ENCODE measurements at regions not wholly inside any gene's neighbourhood (a gene's known extent, or its start where the extent isn't known, plus 50 kb on each side); places are given as distances from the start of the nearest gene placed in this dataset.
"Not testable (repeated sequence)": the region's sequence is repeated elsewhere in the genome, so short reads cannot be mapped to it uniquely, and the experiment has no call there.

- peak; percentile 53 to 64 for DNase-seq (ENCODE audit: low read depth in 2 of 2)
Measured at GRCh38 chr1:121519042-121519755, 334.4 kb downstream of the SRGAP2C start.

GRCh38 chr1:121519756-121520286, 335.0 kb downstream of the SRGAP2C start:
- not testable (repeated sequence) for DNase-seq (ENCODE audit: low read depth in 2 of 2)

DNA sequence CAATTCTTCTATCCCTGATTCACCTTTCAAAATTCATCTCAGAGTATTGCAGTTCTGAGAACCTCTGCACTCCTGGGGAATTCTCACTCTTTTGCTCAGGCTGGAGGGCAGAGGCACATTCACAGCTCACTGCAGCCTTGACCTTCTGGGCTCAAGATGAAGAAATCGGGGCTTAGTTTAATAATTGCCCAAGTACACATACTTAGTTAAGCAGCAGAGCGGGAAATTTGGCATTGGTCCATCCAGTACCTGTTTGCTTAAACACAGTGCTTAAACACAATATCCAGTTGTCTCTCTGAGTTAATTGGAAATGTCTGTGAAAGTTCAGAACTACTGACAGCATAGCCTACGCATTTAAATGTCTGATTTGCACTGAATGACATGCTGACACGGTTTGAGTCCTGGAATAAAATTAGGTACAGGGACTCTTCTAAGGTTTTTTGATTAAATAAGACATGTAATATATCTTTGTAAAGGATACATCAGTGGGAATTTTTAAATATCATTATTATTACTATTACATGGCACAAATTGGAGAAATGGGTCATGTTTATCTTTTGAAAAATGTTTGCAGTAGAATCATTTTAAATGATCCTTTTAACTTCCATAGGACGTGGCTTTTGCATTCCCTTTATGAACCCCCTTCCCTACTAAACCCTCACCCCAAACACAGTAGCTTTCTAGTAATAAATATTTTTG, 337.4 kb downstream of the SRGAP2C start:
- no peak for DNase-seq (ENCODE audit: low read depth in 2 of 2)

DNA sequence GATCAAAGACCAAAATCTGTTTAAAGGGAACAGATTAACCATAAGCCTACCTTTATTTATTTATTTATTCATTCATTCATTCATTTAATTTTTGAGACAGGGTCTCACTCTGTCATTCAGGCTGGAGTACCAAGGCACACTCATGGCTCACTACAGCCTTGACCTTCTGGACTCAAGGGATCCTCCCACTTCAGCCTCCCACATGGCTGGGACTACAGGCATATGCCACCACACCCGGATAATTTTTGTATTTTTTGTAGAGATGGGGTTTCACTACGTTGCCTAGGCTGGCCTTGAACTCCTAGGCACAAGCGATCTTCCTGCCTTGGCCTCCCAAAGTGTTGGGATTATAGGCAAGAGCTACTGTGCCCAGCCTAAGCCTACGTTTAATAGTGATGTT, 338.3 kb downstream of the SRGAP2C start:
- not testable (repeated sequence) for DNase-seq (ENCODE audit: low read depth in 2 of 2)

GRCh38 chr1:121525355-121525754, 340.6 kb downstream of the SRGAP2C start:
- no peak for DNase-seq (ENCODE audit: low read depth in 2 of 2)

DNA sequence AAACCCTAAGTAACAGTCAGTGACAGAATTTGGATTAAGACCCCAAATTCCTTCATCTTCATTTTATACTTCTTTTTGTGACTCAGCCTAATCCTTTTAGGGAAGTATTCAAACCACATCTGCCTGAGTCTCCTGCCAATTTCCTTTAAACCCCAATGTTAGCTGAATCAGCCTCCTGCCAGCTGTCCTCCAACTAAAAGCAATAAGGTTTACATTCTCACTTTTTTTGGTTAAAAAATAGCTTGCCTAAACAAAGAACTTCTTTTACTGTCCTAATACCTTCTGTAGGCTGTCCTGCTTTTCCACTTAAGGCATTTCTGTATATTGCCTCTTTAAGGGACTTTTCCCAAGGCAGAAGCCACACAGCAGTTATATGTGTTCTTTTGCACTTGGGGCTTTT, 344.2 kb downstream of the SRGAP2C start:
- DNase-seq (ENCODE audit: low read depth in 2 of 2) = not testable (repeated sequence)

DNA sequence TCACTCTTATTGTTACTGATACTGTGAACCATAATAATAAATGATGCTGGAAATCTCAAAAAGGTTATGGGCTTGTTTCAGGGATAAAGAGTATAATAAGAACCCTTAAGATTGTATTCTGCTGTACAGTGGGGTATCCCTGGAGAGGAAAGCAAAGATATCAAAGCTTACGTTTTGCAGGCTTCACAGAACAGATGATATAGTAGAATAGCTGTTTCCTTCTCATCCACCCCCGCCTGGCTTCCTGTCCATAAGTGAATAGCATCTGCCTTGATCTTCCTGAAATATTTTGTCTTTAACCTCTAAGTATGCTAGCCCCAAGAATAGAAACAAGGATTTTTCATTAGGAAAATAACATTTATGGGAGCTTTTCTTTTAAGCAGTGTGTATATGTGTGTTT, 345.3 kb downstream of the SRGAP2C start:
- not testable (repeated sequence) for DNase-seq (ENCODE audit: low read depth in 2 of 2)

DNA sequence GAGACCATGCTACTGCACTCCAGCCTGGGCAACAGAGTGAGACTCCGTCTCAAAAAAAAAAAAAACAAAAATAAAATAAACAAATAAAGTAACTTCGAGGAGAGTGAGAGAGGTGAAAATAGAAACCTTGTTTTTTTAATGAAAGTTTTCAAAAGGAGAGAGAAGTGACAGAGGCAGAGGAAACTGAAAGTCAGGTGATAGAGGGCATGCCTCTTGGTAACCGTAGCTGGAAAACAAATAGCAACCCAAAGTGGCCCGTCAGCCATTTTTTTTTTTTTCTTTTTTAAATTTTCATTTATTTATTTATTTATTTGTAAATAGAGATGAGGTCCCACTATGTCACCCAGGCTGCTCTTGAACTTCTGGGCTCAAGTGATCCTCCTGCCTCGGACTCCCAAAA, 347.0 kb downstream of the SRGAP2C start:
- DNase-seq (ENCODE audit: low read depth in 2 of 2) = not testable (repeated sequence)

GRCh38 chr1:121538148-121538547, 353.4 kb downstream of the SRGAP2C start:
- not testable (repeated sequence) for DNase-seq (ENCODE audit: low read depth in 2 of 2)

GRCh38 chr1:121538943-121539575, 354.3 kb downstream of the SRGAP2C start:
- no peak for DNase-seq (ENCODE audit: low read depth in 2 of 2)

DNA sequence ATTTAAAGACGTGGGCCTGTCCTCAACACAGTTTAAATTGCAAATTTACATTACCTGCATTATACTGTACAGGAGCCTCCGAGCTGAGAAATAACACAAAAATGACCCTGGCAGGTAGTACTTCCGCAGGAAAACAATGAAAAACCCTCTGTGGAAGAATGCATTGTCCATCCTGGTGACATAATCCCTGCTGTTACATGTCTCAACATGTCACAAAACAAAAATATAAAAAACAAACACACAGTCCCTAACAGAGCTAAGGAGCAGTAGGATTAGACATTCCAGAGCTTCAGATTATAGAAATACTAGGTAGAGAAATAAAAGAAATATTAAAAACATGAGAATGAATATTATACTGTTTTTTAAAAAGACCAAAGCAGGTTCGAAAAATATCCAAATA, 359.2 kb downstream of the SRGAP2C start:
- DNase-seq (ENCODE audit: low read depth in 2 of 2) = not testable (repeated sequence)

DNA sequence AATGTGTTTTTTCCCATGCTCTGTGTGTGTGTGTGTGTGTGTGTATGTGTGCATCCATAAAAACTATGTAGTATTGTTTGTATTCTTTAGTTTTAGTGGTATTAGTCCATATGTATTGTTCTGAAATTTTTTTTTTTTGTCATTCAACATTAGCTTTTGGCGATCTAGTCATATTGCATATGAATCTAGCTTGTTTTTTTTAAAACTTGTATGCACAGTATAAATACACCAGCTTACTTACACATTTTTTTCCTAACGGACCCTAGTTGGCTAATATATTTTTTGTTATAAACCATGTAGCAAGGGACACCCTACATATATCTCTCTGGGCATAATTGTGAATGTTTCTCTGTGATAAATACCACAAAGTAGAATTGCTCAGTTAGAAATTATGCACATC, 359.7 kb downstream of the SRGAP2C start:
- no peak for DNase-seq (ENCODE audit: low read depth in 2 of 2)

DNA sequence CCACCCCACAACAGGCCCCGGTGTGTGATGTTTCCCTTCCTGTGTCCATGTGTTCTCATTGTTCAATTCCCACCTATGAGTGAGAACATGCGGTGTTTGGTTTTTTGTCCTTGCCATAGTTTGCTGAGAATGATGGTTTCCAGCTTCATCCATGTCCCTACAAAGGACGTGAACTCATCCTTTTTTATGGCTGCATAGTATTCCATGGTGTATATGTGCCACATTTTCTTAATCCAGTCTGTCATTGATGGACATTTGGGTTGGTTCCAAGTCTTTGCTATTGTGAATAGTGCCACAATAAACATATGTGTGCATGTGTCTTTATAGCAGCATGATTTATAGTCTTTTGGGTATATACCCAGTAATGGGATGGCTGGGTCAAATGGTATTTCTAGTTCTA, 361.1 kb downstream of the SRGAP2C start:
- DNase-seq (ENCODE audit: low read depth in 2 of 2) = not testable (repeated sequence)

DNA sequence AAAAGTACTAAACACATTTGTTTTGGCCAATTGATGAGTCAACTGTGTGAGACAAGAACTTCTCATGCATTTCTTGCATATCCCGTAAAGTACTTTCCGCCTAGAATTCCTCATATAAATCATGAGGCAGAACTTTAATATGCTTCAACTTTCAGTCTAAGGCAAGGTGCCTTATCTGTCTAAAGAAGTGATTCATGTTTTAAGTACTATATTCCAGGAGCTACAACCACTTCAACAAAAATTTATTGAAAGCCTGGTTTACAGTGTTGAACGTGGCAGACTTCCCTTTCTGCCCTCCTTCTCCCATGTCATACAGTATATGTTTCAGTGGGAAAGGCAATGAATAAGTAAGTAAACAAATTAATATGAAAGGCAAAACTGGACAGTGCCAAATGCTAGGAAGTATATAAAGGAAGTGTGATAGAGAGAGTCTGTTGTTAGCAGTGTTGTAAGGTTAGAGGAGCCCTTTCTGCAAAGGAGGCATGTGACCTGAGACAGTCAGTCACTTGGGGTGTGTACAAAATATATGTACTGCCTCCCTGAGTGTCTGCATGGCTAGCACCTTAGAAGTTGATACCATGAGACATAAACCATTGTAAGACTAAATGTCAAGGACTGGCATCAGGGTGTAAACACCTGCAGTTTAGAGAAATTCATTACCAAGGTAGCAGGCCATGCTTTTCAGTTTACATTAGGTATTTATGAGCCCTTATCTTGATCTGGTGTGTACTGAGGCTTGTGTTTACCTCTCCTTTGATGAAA, 362.2 kb downstream of the SRGAP2C start:
- DNase-seq (ENCODE audit: low read depth in 2 of 2) = no peak

DNA sequence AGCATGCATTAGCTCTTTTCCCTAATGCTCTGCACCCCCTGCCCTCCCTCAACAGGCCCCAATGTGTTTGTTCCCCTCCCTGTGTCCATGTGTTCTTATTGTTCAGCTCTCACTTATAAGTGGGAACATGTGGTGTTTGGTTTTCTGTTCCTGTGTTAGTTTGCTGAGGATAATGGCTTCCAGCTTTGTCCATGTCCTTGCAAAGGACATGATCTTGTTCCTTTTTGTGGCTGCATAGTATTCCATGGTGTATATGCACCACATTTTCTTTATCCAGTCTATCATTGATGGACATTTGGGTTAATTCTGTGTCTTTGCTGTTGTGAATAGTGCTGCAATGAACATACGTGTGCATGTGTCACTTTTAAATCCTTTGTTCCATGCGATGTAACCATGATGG, 363.0 kb downstream of the SRGAP2C start:
- DNase-seq (ENCODE audit: low read depth in 2 of 2) = not testable (repeated sequence)

- not testable (repeated sequence) for DNase-seq (ENCODE audit: low read depth in 2 of 2)
Measured at GRCh38 chr1:121550817-121551216, 366.0 kb downstream of the SRGAP2C start.

DNA sequence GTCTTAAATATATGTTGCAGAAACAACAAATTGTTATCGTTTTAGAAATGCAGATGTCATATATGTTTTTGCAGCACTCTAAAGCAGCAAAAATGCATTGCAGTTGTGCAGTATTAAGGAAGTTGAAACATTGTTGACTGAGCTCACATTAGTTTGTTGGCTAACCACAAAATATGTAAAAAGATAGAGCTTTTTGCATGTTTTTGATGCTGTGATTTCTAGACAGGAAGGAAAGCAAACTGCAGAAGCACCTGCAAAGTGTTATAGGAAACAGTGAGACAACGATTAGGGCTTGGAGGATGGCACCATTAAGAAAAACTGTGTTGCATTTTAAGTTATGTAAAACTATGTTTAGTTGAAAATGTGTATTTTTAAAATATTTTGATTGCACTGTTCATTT, 366.7 kb downstream of the SRGAP2C start:
- not testable (repeated sequence) for DNase-seq (ENCODE audit: low read depth in 2 of 2)

DNA sequence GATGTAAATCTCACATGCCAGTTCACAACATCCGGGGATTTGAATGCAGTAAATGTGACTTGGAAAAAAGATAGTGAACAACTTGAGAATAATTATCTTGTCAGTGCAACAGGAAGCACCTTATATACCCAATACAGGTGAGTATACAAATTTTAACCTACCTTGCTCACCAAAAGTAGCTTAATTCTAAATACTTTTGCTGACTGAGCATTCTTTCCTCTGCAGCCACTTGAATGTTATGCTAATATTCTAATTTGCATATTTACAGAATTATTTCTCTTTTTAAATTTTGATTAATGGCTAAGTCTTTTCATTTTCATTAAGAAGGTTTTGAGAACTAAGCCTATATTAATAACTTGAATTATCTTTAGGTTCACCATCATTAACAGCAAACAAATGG, 371.8 kb downstream of the SRGAP2C start:
- DNase-seq (ENCODE audit: low read depth in 2 of 2) = not testable (repeated sequence)

- not testable (repeated sequence) for DNase-seq (ENCODE audit: low read depth in 2 of 2)
Measured at GRCh38 chr1:121558034-121558433, 373.3 kb downstream of the SRGAP2C start.

DNA sequence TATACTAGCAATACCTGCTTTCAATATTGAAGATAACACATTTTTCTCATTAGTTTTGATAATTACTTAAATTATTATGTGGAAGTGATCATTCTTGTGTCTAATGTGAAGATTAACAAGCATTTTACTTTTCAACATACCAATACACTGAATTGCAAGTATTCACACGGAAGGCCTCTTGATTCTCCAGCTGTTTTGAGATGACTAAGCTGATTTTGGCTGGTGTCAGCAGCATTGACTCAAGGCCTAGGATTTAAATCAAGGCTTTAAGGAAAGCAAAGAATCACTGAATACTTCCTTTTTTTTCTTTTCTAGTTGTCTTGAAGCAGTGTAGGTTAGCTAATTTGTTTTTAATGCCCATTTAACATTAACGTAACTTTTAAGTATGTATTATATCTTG, 373.7 kb downstream of the SRGAP2C start:
- DNase-seq (ENCODE audit: low read depth in 2 of 2) = no peak

GRCh38 chr1:121566346-121566745, 381.6 kb downstream of the SRGAP2C start:
- DNase-seq (ENCODE audit: low read depth in 2 of 2) = no peak

- DNase-seq (ENCODE audit: low read depth in 2 of 2) = no peak
Measured at GRCh38 chr1:121569428-121569827, 384.7 kb downstream of the SRGAP2C start.
